ENCODE measurements at regions not wholly inside any gene's neighbourhood (a gene's known extent, or its start where the extent isn't known, plus 50 kb on each side); places are given as distances from the start of the nearest gene placed in this dataset.
"Not testable (repeated sequence)": the region's sequence is repeated elsewhere in the genome, so short reads cannot be mapped to it uniquely, and the experiment has no call there.

DNA sequence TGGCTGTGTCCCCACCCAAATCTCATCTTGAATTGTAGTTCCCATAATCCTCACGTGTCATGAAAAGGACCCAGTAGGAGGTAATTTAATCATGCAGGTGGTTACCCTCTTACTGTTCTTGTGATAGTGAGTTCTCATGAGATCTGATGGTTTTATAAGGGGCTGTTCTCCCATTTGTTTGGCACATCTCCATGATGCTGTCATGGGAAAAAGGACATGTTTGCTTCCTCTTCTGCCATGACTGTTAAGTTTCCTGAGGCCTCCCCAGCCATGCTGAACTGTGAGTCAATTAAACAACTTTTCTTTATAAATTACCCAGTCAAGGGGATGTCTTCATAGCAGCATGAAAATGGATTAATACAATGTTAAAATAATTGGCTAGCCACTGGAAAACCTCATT is 243.3 kb upstream of the MKLN1 start:
- not testable (repeated sequence) for H3K4me1 ChIP-seq (ENCODE audit: control insufficient read depth, insufficient read depth, low read depth, low read length); H3K4ac ChIP-seq (ENCODE audit: low read depth in 1 of 2, low read length in 2 of 2); H3K18ac ChIP-seq (ENCODE audit: low read depth in 1 of 2, low read length in 2 of 2); H3K9ac ChIP-seq (ENCODE audit: low read length); H2AK5ac ChIP-seq (ENCODE audit: low read length, severe bottlenecking); H3K4me2 ChIP-seq (ENCODE audit: low read length, poor library complexity, severe bottlenecking); H3K27ac ChIP-seq (ENCODE audit: low read length, poor library complexity, severe bottlenecking); H2AFZ ChIP-seq (ENCODE audit: low read depth, low read length); H3K14ac ChIP-seq (ENCODE audit: low read length in 2 of 2); H3K9me3 ChIP-seq (ENCODE audit: control insufficient read depth, low read length); H3K4me3 ChIP-seq (ENCODE audit: insufficient read depth in 1 of 2, low read depth in 1 of 2, low read length in 2 of 2); H3K27me3 ChIP-seq (ENCODE audit: control insufficient read depth in 1 of 2, insufficient read depth in 1 of 2, low read length in 2 of 2); H2BK12ac ChIP-seq (ENCODE audit: low read length in 2 of 2); DNase-seq; H2BK5ac ChIP-seq (ENCODE audit: low read depth, low read length, poor library complexity, severe bottlenecking); H2BK15ac ChIP-seq (ENCODE audit: low read depth, poor library complexity, severe bottlenecking); H4K8ac ChIP-seq (ENCODE audit: low read length); H4K91ac ChIP-seq (ENCODE audit: low read length); H2BK120ac ChIP-seq (ENCODE audit: low read depth, low read length); H3K23ac ChIP-seq (ENCODE audit: low read length in 2 of 2)
- 86% methylated on average over 1 of the region's 1 CpG for WGBS
- peaks cover 3 to 82% of the 10 kb centered on the region in 2 experiments for H3K36me3 ChIP-seq (ENCODE audit: control insufficient read depth in 1 of 2, insufficient read depth in 2 of 2, low read depth in 1 of 2, low read length in 2 of 2)
- H3K79me1 ChIP-seq (replicated peaks; ENCODE audit: low read length, poor library complexity, severe bottlenecking): peaks cover 20% of the 10 kb centered on the region

DNA sequence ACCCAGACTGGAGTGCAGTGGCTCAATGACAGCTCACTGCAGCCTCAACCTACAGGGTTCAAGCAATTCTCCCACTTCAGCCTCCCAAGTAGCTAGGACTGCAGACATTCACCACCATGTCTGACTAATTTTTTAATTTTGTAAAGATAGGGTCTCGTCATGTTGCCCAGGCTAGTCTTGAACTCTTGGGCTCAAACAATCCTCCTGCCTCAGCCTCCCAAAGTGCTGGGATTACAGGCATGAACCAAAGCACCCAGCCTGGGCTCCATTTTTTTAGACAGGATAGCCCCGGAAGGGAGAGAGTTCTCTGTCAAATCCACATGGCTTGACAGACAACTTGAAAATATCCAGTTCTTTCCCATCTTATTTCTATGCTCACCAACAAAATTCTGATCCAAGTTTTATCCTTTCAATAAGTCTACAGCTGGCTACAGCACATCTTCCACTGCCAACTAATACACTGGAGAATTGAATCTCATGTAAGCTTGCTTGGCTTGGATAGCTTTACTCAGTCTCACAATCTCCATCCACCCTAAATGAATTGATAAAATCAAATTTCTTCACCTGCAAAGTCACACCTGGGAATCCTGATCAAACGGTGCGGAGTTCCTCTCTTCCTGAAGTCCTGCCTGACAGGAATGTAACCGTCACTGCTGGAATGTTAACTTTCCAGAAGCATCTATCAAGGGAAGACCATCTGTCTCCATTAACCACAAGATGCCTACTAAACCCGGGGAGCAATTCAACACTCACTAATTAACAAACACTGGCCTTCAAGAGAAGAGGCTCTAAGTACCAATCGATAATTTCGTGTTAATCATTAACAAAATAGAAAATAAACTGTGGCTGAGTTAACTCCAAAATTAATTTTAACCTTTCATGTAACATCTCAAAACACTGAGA is 239.7 kb upstream of the MKLN1 start:
- Histone ChIP-seq H3K9me3 (ENCODE audit: control insufficient read depth, low read length) (no peaks in the 10 kb centered on the region), H2AK5ac (ENCODE audit: low read length, severe bottlenecking) (no peak overlapping the region), H3K27me3 (ENCODE audit: control insufficient read depth in 1 of 2, insufficient read depth in 1 of 2, low read length in 2 of 2) (no peaks in the 10 kb centered on the region), H3K27ac (ENCODE audit: low read length, poor library complexity, severe bottlenecking) (peak overlapping the region; percentile 26), H2BK15ac (ENCODE audit: low read depth, poor library complexity, severe bottlenecking) (no peak overlapping the region), H3K36me3 (ENCODE audit: control insufficient read depth in 1 of 2, insufficient read depth in 2 of 2, low read depth in 1 of 2, low read length in 2 of 2) (peaks cover 2 to 84% of the 10 kb centered on the region in 2 experiments), H2BK120ac (ENCODE audit: low read depth, low read length) (no peak overlapping the region), H3K4me3 (ENCODE audit: insufficient read depth in 1 of 2, low read depth in 1 of 2, low read length in 2 of 2) (no peak overlapping the region), H2BK12ac (ENCODE audit: low read length in 2 of 2) (no peak overlapping the region), H4K8ac (ENCODE audit: low read length) (no peak overlapping the region), H3K18ac (ENCODE audit: low read depth in 1 of 2, low read length in 2 of 2) (no peak overlapping the region), H3K14ac (ENCODE audit: low read length in 2 of 2) (no peak overlapping the region), H3K23ac (ENCODE audit: low read length in 2 of 2) (no peak overlapping the region), H3K9ac (ENCODE audit: low read length) (no peak overlapping the region), H3K4me1 (ENCODE audit: control insufficient read depth, insufficient read depth, low read depth, low read length) (no peaks in the 10 kb centered on the region), H3K4ac (ENCODE audit: low read depth in 1 of 2, low read length in 2 of 2) (no peak overlapping the region), H3K79me1 (replicated peaks; ENCODE audit: low read length, poor library complexity, severe bottlenecking) (peaks cover 14% of the 10 kb centered on the region), H2BK5ac (ENCODE audit: low read depth, low read length, poor library complexity, severe bottlenecking) (no peak overlapping the region), H3K4me2 (ENCODE audit: low read length, poor library complexity, severe bottlenecking) (no peak overlapping the region), H4K91ac (ENCODE audit: low read length) (no peak overlapping the region), H2AFZ (ENCODE audit: low read depth, low read length) (no peak overlapping the region)
- no peak for DNase-seq
- WGBS: 87% methylated on average over 6 of the region's 8 CpGs

DNA sequence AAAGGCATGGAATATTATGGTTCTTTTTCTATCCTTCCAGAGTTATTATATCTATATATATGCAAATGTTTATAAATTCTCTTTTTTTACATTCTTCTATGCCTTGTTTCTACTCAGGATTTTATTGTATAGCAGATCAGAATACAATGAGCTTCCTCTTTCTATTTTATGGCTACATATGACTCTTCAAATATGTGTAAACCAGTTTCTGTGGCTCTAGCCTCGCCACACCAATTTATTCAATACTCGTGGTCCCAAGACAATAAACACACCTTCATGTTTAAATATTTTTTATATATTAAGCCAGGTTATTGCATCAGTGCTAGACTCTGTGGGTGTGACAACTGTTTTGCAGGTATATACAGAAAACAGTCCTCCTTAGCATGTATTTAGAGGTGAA is 237.5 kb upstream of the MKLN1 start:
- no peaks in the 10 kb centered on the region for H3K27me3 ChIP-seq (ENCODE audit: control insufficient read depth in 1 of 2, insufficient read depth in 1 of 2, low read length in 2 of 2)
- H3K79me1 ChIP-seq (replicated peaks; ENCODE audit: low read length, poor library complexity, severe bottlenecking): peaks cover 17% of the 10 kb centered on the region
- no peaks in the 10 kb centered on the region for H3K9me3 ChIP-seq (ENCODE audit: control insufficient read depth, low read length)
- H3K23ac ChIP-seq (ENCODE audit: low read length in 2 of 2): no peak overlapping the region
- H3K18ac ChIP-seq (ENCODE audit: low read depth in 1 of 2, low read length in 2 of 2): no peak overlapping the region
- H4K8ac ChIP-seq (ENCODE audit: low read length): no peak overlapping the region
- DNase-seq: no peak
- 86% methylated on average over 1 of the region's 2 CpGs for WGBS
- no peak overlapping the region for H3K4me2 ChIP-seq (ENCODE audit: low read length, poor library complexity, severe bottlenecking)
- no peak overlapping the region for H2BK5ac ChIP-seq (ENCODE audit: low read depth, low read length, poor library complexity, severe bottlenecking)
- H4K91ac ChIP-seq (ENCODE audit: low read length): no peak overlapping the region
- no peak overlapping the region for H2BK120ac ChIP-seq (ENCODE audit: low read depth, low read length)
- H3K4me1 ChIP-seq (ENCODE audit: control insufficient read depth, insufficient read depth, low read depth, low read length): peaks cover 2% of the 10 kb centered on the region
- H2AFZ ChIP-seq (ENCODE audit: low read depth, low read length): no peak overlapping the region
- no peak overlapping the region for H3K9ac ChIP-seq (ENCODE audit: low read length)
- no peak overlapping the region for H2BK12ac ChIP-seq (ENCODE audit: low read length in 2 of 2)
- no peak overlapping the region for H3K14ac ChIP-seq (ENCODE audit: low read length in 2 of 2)
- no peak overlapping the region for H2BK15ac ChIP-seq (ENCODE audit: low read depth, poor library complexity, severe bottlenecking)
- H3K27ac ChIP-seq (ENCODE audit: low read length, poor library complexity, severe bottlenecking): no peak overlapping the region
- no peak overlapping the region for H2AK5ac ChIP-seq (ENCODE audit: low read length, severe bottlenecking)
- H3K4me3 ChIP-seq (ENCODE audit: insufficient read depth in 1 of 2, low read depth in 1 of 2, low read length in 2 of 2): no peak overlapping the region
- H3K4ac ChIP-seq (ENCODE audit: low read depth in 1 of 2, low read length in 2 of 2): no peak overlapping the region
- peaks cover 10 to 83% of the 10 kb centered on the region in 2 experiments for H3K36me3 ChIP-seq (ENCODE audit: control insufficient read depth in 1 of 2, insufficient read depth in 2 of 2, low read depth in 1 of 2, low read length in 2 of 2)

DNA sequence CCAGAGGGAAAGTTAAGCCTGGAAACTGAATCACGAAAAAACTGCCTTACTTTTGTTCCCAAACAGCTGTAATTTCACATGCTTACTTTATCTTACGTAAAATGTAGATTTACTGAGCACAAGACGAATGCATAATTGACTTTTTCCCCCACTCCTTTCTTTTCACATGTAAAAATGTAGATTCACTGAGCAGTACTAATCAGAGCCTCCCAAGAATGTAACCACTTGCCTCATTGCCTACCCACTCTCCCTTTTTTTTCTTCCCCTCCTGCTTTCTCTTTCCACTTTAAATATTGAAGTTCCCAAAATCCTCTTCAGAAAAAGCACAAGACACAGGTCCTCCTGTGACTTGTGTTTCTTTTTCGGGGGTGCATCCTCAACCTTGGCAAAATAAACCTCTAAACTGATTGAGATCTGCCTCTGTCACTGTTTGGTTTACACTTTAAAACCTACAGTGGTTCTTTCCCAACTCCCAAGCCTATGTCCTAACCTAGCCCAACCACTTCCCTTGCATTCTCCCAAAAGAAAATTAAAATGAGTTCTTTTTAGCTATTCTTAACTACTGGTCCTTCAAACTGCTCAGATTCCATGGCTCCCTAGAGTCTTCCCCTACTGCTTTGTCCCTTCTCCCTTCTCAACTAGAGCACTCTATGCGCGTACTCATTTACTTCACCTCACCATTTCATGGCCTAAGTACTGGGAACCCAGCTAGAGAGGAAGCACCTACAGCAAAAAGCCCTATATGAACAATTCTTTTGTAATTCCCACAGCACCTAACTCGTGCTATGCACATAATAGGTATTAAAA is 236.6 kb upstream of the MKLN1 start:
- Histone ChIP-seq H2AK5ac (ENCODE audit: low read length, severe bottlenecking) (no peak overlapping the region), H3K79me1 (replicated peaks; ENCODE audit: low read length, poor library complexity, severe bottlenecking) (peaks cover 18% of the 10 kb centered on the region), H3K36me3 (ENCODE audit: control insufficient read depth in 1 of 2, insufficient read depth in 2 of 2, low read depth in 1 of 2, low read length in 2 of 2) (peaks cover 10 to 84% of the 10 kb centered on the region in 2 experiments), H3K27me3 (ENCODE audit: control insufficient read depth in 1 of 2, insufficient read depth in 1 of 2, low read length in 2 of 2) (no peaks in the 10 kb centered on the region), H3K4me2 (ENCODE audit: low read length, poor library complexity, severe bottlenecking) (no peak overlapping the region), H2BK5ac (ENCODE audit: low read depth, low read length, poor library complexity, severe bottlenecking) (no peak overlapping the region), H3K4me1 (ENCODE audit: control insufficient read depth, insufficient read depth, low read depth, low read length) (peaks cover 3% of the 10 kb centered on the region), H2BK12ac (ENCODE audit: low read length in 2 of 2) (no peak overlapping the region), H3K18ac (ENCODE audit: low read depth in 1 of 2, low read length in 2 of 2) (no peak overlapping the region), H2BK15ac (ENCODE audit: low read depth, poor library complexity, severe bottlenecking) (no peak overlapping the region), H3K27ac (ENCODE audit: low read length, poor library complexity, severe bottlenecking) (no peak overlapping the region), H3K9ac (ENCODE audit: low read length) (no peak overlapping the region), H2BK120ac (ENCODE audit: low read depth, low read length) (no peak overlapping the region), H4K8ac (ENCODE audit: low read length) (no peak overlapping the region), H4K91ac (ENCODE audit: low read length) (no peak overlapping the region), H3K23ac (ENCODE audit: low read length in 2 of 2) (no peak overlapping the region), H3K4ac (ENCODE audit: low read depth in 1 of 2, low read length in 2 of 2) (no peak overlapping the region), H3K9me3 (ENCODE audit: control insufficient read depth, low read length) (no peaks in the 10 kb centered on the region), H3K14ac (ENCODE audit: low read length in 2 of 2) (no peak overlapping the region), H3K4me3 (ENCODE audit: insufficient read depth in 1 of 2, low read depth in 1 of 2, low read length in 2 of 2) (no peak overlapping the region), H2AFZ (ENCODE audit: low read depth, low read length) (no peak overlapping the region)
- 82% methylated on average over 6 of the region's 7 CpGs for WGBS
- peak; percentile 40 for DNase-seq

All from mesenchymal stem cell (in vitro differentiated cells and primary cell).